Stimulated activated naive CD4-positive, alpha-beta T cell treated with Interleukin-2 at 50 U/mL for 16 hours (primary cell): ENCODE measurements at regions not wholly inside any gene's neighbourhood (a gene's known extent, or its start where the extent isn't known, plus 50 kb on each side); places are given as distances from the start of the nearest gene placed in this dataset.
"Not testable (repeated sequence)": the region's sequence is repeated elsewhere in the genome, so short reads cannot be mapped to it uniquely, and the experiment has no call there.

ENCODE experiments used
- DNase-seq: peaks from one replicate; lab custom pipeline; 2025; lab: John Stamatoyannopoulos, UW

- no peak for DNase-seq
Measured at GRCh38 chr3:135393898-135394525, 571.5 kb upstream of the PPP2R3A start.

DNA sequence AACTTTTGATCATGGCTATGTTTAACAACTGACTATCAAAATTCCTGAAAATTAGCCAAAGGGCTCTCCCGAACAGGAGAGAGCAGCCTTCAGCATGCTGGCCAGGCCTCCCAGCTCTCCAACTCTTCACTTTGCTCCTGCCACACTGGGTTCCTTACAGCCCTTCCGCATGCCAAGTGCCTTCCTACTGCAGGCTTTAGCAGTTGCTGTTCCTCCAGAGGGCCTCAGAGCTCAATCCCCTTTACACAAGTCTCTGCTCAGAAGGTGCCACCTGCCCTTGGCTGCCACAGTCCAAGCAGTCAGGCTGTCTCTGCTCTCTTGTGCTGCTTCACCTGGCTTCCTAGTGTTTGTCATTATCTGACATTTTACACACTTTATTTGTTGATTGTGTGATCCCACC lies 553.1 kb upstream of the PPP2R3A start:
- DNase-seq: no peak

- DNase-seq: no peak
Measured at GRCh38 chr3:135416182-135416581, 549.3 kb upstream of the PPP2R3A start.

- DNase-seq: no peak
Measured at GRCh38 chr3:135419155-135419554, 546.4 kb upstream of the PPP2R3A start.

- DNase-seq: no peak
Measured at GRCh38 chr3:135426508-135426907, 539.0 kb upstream of the PPP2R3A start.

GRCh38 chr3:135432402-135432801 lies 533.1 kb upstream of the PPP2R3A start:
- no peak for DNase-seq

DNA sequence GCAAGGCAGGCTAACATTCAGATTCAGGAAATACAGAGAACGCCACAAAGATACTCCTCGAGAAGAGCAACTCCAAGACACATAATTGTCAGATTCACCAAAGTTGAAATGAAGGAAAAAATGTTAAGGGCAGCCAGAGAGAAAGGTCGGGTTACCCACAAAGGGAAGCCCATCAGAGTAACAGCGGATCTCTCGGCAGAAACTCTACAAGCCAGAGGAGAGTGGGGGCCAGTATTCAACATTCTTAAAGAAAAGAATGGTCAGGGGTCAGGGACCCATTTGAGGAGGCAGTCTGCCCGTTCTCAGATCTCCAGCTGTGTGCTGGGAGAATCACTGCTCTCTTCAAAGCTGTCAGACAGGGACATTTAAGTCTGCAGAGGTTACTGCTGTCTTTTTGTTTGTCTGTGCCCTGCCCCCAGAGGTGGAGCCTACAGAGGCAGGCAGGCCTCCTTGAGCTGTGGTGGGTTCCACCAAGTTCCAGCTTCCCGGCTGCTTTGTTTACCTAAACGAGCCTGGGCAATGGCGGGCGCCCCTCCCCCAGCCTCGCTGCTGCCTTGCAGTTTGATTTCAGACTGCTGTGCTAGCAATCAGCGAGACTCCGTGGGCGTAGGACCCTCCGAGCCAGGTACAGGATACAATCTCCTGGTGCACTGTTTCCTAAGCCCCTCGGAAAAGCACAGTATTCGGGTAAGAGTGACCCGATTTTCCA lies 526.5 kb upstream of the PPP2R3A start:
- DNase-seq: not testable (repeated sequence)

GRCh38 chr3:135439632-135440031 lies 525.9 kb upstream of the PPP2R3A start:
- not testable (repeated sequence) for DNase-seq

GRCh38 chr3:135440233-135440632 lies 525.3 kb upstream of the PPP2R3A start:
- DNase-seq: no peak

- DNase-seq: no peak
Measured at GRCh38 chr3:135440746-135441145, 524.8 kb upstream of the PPP2R3A start.

DNA sequence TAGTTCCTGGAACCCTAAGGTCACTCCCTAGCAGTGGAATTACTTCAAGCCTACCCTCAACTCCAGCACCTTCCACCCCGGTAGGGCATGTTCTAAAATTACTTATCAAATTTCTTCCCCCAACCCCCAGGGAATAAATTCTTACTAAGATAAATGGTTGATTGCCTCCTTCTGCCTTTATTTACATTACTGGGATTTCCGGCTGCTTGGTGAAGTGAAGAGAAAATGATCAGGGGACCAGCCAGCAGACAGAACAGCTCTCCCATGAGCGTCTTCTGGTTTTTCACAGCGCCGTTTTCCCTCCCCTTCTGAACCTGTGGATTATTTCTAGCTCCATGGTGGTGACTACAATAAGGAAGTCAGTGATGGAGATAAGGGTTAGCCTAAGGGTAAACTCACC lies 521.5 kb upstream of the PPP2R3A start:
- DNase-seq: no peak

- DNase-seq: no peak
Measured at GRCh38 chr3:135447483-135447882, 518.0 kb upstream of the PPP2R3A start.

GRCh38 chr3:135448520-135448919 lies 517.0 kb upstream of the PPP2R3A start:
- no peak for DNase-seq

DNA sequence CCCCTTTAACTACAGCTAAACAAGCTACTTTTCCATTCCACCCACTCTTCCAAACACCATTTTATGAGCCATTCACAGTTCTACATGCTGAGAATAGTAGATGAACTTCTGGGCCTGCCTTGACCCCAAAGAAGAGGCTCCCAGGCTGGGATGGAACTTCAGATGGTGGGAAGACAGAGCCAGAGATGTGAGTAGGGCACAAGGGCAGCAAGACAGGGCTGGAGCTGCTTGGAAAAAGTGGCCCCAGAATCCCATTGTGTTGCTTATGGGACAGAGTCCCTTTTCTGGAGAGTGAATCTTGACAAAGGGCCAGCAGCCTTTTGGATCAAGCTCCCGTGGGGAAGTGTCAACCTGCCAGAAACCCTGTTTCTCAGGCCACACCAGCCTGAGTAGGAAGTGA lies 516.5 kb upstream of the PPP2R3A start:
- no peak for DNase-seq

- DNase-seq: no peak
Measured at GRCh38 chr3:135451037-135451785, 514.3 kb upstream of the PPP2R3A start.

DNA sequence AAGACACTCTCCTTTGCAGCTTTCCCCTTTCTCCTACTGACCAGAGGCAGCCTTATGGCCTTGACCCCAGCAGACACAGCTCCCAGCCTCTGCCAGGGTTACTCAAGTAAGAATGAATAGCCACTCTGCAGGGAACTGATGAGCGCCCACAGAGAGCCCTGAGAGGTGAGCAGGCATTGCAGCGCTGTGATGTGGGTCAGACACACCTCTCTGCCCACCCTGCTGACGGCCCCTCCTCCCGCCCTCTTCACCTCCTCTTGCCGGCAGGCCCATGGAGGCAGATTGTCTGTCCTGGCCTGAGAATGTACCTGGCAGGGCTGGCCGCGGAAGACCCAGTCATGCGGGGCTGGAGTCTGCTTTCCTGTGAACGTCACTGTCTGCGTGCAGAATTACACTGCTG lies 512.6 kb upstream of the PPP2R3A start:
- no peak for DNase-seq

GRCh38 chr3:135453326-135453725 lies 512.2 kb upstream of the PPP2R3A start:
- DNase-seq: no peak

DNA sequence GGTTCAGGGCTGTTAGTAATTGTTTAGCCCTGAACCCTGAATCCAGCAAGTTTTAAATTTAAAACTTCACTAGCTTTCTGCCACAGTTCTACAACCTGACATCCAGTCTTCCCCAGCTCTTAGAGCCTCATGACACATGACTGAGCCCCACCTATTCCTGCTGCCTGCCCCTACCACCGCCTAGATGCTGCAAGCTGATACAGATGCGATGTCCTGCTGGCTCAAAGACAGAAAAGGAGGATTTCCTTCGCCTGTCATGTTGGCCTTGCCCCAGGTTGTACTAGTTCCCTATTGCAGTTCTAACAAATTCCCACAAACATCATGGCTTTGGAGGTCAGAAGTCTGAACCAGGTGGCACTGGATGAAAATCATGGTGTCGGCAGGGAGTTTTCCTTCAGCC lies 510.6 kb upstream of the PPP2R3A start:
- DNase-seq: no peak

DNA sequence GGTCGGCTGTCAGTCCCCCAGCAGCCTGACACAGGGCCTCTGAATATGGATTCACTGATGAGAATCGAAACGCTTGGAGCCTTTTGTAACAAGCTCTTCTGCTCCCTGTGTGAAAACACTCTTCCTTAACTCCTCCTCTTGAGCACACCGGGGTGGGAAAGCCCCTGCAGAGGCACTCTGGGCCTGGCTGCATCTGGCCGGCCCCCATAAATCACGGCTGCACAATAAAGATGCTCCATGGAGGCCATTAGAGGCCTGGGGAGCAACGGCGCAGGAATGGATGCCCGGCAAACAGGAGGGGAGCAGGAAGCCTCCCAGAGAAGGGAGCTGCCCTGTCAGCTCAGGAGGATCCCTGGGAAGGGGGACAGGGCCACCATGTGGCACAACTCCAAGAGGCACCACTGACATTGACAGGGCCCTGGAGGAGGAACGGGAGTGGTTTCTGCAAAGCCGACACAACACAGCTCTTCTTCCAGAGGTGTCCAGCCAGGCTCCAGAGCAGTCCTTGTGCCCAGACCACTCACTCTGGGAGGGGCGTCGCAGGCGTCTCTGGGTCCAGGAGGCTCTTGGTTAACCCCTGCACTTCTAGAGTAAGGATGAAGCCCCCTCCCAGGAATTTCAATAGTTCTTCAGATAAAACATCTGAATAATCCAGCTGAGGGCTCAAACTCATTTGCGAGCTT lies 509.3 kb upstream of the PPP2R3A start:
- DNase-seq: no peak

GRCh38 chr3:135458541-135459322 lies 506.8 kb upstream of the PPP2R3A start:
- DNase-seq: no peak

DNA sequence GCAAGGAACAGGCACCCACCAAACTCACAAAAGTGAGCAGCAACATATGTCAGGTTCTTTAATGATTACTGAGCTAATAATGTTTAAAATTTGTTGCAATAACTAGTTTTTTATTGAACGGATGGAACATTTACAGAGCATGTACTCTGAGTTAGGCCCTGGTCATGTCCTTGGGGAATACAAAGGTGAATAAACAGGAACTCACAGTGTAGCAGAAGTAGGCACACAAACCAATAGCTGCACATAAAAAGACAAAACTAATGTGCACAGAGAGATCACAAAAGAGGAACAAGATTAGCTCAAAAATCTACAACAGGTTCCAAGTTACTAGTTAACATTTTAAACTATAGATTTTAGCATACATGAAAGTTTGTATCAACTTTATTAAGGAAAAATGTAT lies 505.3 kb upstream of the PPP2R3A start:
- DNase-seq: no peak

DNA sequence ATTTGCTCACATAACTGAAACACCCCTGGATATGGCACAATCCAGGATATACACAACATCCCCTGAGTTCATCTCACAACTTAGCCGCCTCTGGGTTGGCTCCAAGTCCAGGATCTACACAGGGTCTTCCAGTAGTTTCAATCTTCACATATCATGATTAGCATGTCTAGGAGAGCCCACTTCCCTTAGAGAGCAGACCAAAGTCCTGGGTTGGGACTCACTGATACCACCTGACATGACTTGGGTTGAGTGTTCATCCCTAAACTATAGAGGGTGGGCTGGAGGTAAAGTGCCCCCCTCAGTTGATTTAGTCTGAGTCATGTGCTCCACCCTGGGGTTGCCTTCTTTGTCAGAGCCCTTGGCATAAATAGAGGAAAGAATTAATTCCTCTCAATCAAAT lies 493.6 kb upstream of the PPP2R3A start:
- DNase-seq: no peak
